NCI-H2196 (cell line): ENCODE measurements at regions not wholly inside any gene's neighbourhood (a gene's known extent, or its start where the extent isn't known, plus 50 kb on each side); places are given as distances from the start of the nearest gene placed in this dataset.

Experiments used
- DNase-seq: peaks from one replicate; lab custom pipeline; 2025; ENCODE audit not compliant: unreplicated experiment; lab: John Stamatoyannopoulos, UW

- DNase-seq, result no peak
These were observed 153.4 kb downstream of the PPP1R2C start for GRCh38 chrX:42624524-42624923.

GRCh38 chrX:42619068-42619467 lies 158.9 kb downstream of the PPP1R2C start:
- DNase-seq, result no peak

GRCh38 chrX:42616981-42617380 lies 161.0 kb downstream of the PPP1R2C start:
- DNase-seq, result no peak

- no peak for DNase-seq
These were observed 162.8 kb downstream of the PPP1R2C start for GRCh38 chrX:42615161-42615563.

GRCh38 chrX:42606591-42606990 lies 171.4 kb downstream of the PPP1R2C start:
- DNase-seq, result no peak

GRCh38 chrX:42604302-42604701 lies 173.7 kb downstream of the PPP1R2C start:
- DNase-seq, result no peak

- no peak for DNase-seq
These were observed 174.9 kb downstream of the PPP1R2C start for GRCh38 chrX:42603016-42603415.

GRCh38 chrX:42602566-42602965 lies 175.4 kb downstream of the PPP1R2C start:
- no peak for DNase-seq

GRCh38 chrX:42602136-42602535 lies 175.8 kb downstream of the PPP1R2C start:
- no peak for DNase-seq

GRCh38 chrX:42597481-42597880 lies 180.5 kb downstream of the PPP1R2C start:
- no peak for DNase-seq

GRCh38 chrX:42585842-42586621 lies 191.9 kb downstream of the PPP1R2C start:
- no peak for DNase-seq

- no peak for DNase-seq
These were observed 200.0 kb downstream of the PPP1R2C start for GRCh38 chrX:42577936-42578470.

GRCh38 chrX:42567268-42567667 lies 210.7 kb downstream of the PPP1R2C start:
- no peak for DNase-seq

GRCh38 chrX:42565739-42566138 lies 212.2 kb downstream of the PPP1R2C start:
- DNase-seq, result no peak

- DNase-seq, result no peak
These were observed 231.2 kb downstream of the PPP1R2C start for GRCh38 chrX:42546800-42547199.

- no peak for DNase-seq
These were observed 233.1 kb downstream of the PPP1R2C start for GRCh38 chrX:42544883-42545282.

GRCh38 chrX:42541554-42541953 lies 236.4 kb downstream of the PPP1R2C start:
- DNase-seq, result no peak

GRCh38 chrX:42540146-42540545 lies 237.8 kb downstream of the PPP1R2C start:
- DNase-seq, result no peak

GRCh38 chrX:42538405-42538804 lies 239.6 kb downstream of the PPP1R2C start:
- DNase-seq, result no peak

- DNase-seq, result no peak
These were observed 241.7 kb downstream of the PPP1R2C start for GRCh38 chrX:42536286-42536685.

GRCh38 chrX:42535233-42535632 lies 242.7 kb downstream of the PPP1R2C start:
- no peak for DNase-seq

- no peak for DNase-seq
These were observed 244.2 kb downstream of the PPP1R2C start for GRCh38 chrX:42533761-42534160.

GRCh38 chrX:42531441-42531840 lies 246.5 kb downstream of the PPP1R2C start:
- no peak for DNase-seq
